ENCODE measurements at regions not wholly inside any gene's neighbourhood (a gene's known extent, or its start where the extent isn't known, plus 50 kb on each side); places are given as distances from the start of the nearest gene placed in this dataset.
"Not testable (repeated sequence)": the region's sequence is repeated elsewhere in the genome, so short reads cannot be mapped to it uniquely, and the experiment has no call there.

GRCh38 chr9:95785209-95785608 is 90.3 kb upstream of the ERCC6L2 start:
- FAIRE-seq, result no peak
- DNase-seq (ENCODE audit: low spot score), result no peak

GRCh38 chr9:95784318-95784717 is 91.2 kb upstream of the ERCC6L2 start:
- no peak for DNase-seq (ENCODE audit: low spot score)

GRCh38 chr9:95783426-95783975 is 92.0 kb upstream of the ERCC6L2 start:
- DNase-seq (ENCODE audit: low spot score) (peak; percentile 79), FAIRE-seq (no peak)

More at GRCh38 chr9:95784318-95784717, 91.2 kb upstream of the ERCC6L2 start:
- no peak for FAIRE-seq

- no peak for FAIRE-seq
- DNase-seq (ENCODE audit: low spot score), result no peak
Observed at GRCh38 chr9:95780751-95781150, 94.7 kb upstream of the ERCC6L2 start.

- DNase-seq (ENCODE audit: low spot score), result no peak
- FAIRE-seq, result no peak
Observed at GRCh38 chr9:95780121-95780520, 95.4 kb upstream of the ERCC6L2 start.

GRCh38 chr9:95779597-95779996 is 95.9 kb upstream of the ERCC6L2 start:
- FAIRE-seq; DNase-seq (ENCODE audit: low spot score): not testable (repeated sequence)

- no peak for FAIRE-seq
Observed at GRCh38 chr9:95778957-95779356, 96.5 kb upstream of the ERCC6L2 start.

GRCh38 chr9:95777136-95777535 is 98.4 kb upstream of the ERCC6L2 start:
- FAIRE-seq, result no peak
- no peak for DNase-seq (ENCODE audit: low spot score)

More at GRCh38 chr9:95778957-95779356, 96.5 kb upstream of the ERCC6L2 start:
- peak; percentile 57 for DNase-seq (ENCODE audit: low spot score)

- DNase-seq (ENCODE audit: low spot score), result no peak
- no peak for FAIRE-seq
Observed at GRCh38 chr9:95776176-95776575, 99.3 kb upstream of the ERCC6L2 start.

- no peak for DNase-seq (ENCODE audit: low spot score)
- FAIRE-seq, result no peak
Observed at GRCh38 chr9:95775191-95775590, 100.3 kb upstream of the ERCC6L2 start.

GRCh38 chr9:95773053-95773418 is 102.5 kb upstream of the ERCC6L2 start:
- DNase-seq (ENCODE audit: low spot score), result no peak
- FAIRE-seq, result no peak

- FAIRE-seq (no peak), DNase-seq (ENCODE audit: low spot score) (peak; percentile 54)
Observed at GRCh38 chr9:95772320-95773052, 103.0 kb upstream of the ERCC6L2 start.

GRCh38 chr9:95771556-95772246 is 103.8 kb upstream of the ERCC6L2 start:
- FAIRE-seq (no peak), DNase-seq (ENCODE audit: low spot score) (no peak)

- DNase-seq (ENCODE audit: low spot score) (no peak), FAIRE-seq (no peak)
Observed at GRCh38 chr9:95770653-95771131, 104.8 kb upstream of the ERCC6L2 start.

- FAIRE-seq, result no peak
- DNase-seq (ENCODE audit: low spot score), result no peak
Observed at GRCh38 chr9:95769909-95770433, 105.5 kb upstream of the ERCC6L2 start.

- FAIRE-seq, result no peak
- DNase-seq (ENCODE audit: low spot score), result no peak
Observed at GRCh38 chr9:95769473-95769872, 106.0 kb upstream of the ERCC6L2 start.

GRCh38 chr9:95766906-95767305 is 108.6 kb upstream of the ERCC6L2 start:
- no peak for DNase-seq (ENCODE audit: low spot score)
- FAIRE-seq, result no peak

GRCh38 chr9:95764533-95765319 is 110.8 kb upstream of the ERCC6L2 start:
- peak; percentile 37 for DNase-seq (ENCODE audit: low spot score)
- FAIRE-seq, result no peak

GRCh38 chr9:95763983-95764382 is 111.5 kb upstream of the ERCC6L2 start:
- FAIRE-seq (no peak), DNase-seq (ENCODE audit: low spot score) (no peak)

GRCh38 chr9:95763006-95763405 is 112.5 kb upstream of the ERCC6L2 start:
- no peak for FAIRE-seq
- no peak for DNase-seq (ENCODE audit: low spot score)

- FAIRE-seq, result no peak
- no peak for DNase-seq (ENCODE audit: low spot score)
Observed at GRCh38 chr9:95762322-95762721, 113.2 kb upstream of the ERCC6L2 start.

All from urothelium cell line (cell line).